CD4-positive, alpha-beta T cell treated with Interleukin-10 for 1 hour (primary cell): ENCODE measurements at regions not wholly inside any gene's neighbourhood (a gene's known extent, or its start where the extent isn't known, plus 50 kb on each side); places are given as distances from the start of the nearest gene placed in this dataset.

Experiments
- DNase-seq: peaks from one replicate; pipeline ENCODE4 v3.0.0-alpha.2; 2020

DNA sequence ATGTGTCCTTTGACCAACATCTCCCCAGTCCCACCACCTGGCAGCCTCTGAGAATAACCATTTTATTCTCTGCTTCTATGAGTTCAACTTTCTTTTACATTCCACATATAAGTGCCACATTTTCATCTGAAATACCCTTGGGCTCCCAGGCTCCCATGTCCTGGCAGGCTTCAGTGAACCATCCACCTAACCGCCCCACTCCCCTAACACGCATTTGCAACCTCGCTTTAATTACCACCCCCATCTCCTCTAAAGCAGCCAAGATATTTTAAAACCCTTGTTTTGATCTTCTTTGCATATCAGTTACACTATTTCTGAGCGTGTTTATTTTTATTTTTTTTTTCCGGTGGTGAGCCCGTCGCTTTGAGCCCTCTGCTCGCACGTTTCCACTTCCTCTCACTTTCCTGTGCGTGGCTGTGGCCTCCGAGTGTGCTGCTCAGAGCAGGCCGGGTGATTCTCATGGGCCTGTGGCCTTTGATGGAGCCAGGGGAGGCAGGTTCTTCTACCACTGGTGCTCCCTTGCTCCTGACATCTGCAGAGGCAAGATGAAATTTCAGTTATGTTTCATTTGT lies 195.4 kb upstream of the LPP start:
- DNase-seq = peak; percentile 64

GRCh38 chr3:187960820-187961219 lies 193.1 kb upstream of the LPP start:
- no peak for DNase-seq

GRCh38 chr3:187961366-187961765 lies 192.6 kb upstream of the LPP start:
- DNase-seq = no peak

- DNase-seq = no peak
Measured at GRCh38 chr3:187963003-187963676, 190.8 kb upstream of the LPP start.

- DNase-seq = no peak
Measured at GRCh38 chr3:187963677-187964385, 190.1 kb upstream of the LPP start.

DNA sequence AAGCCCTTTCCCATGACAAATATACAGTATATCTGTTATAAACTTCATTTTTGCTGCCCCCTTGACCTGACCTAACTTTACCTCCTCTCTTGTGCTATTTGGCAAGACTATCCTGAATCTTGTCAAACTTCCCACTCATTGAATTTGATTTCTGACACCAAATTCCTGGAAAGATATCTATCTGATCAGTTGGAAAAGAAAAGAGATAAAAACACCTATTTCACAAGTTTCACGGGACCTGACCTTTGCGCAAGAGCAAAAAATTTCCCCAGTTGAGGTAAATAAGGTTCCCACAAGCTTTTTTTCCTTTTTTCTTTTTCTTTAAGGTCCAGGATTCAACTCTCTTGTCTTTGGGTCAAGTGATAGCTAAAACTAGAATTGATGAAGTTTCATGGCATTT lies 189.2 kb upstream of the LPP start:
- no peak for DNase-seq

DNA sequence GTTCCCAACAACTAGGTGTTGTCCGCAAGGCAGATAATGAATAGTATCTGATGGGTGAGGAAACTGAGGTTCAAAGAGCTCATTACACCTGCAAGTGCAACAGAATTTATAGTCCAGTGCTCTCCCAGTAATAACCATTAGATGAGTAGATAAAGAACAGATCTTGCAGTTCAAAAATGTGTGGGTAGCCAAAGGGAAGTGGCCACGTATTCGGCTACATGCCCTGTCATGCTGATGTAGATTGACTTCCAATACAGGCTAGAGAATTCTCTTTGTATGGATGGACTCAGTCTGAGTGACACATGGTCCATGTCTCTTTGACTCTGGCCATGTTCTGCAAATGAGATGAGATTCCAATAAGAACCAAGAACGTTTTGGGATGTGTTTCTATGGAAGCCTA lies 187.9 kb upstream of the LPP start:
- DNase-seq = no peak

DNA sequence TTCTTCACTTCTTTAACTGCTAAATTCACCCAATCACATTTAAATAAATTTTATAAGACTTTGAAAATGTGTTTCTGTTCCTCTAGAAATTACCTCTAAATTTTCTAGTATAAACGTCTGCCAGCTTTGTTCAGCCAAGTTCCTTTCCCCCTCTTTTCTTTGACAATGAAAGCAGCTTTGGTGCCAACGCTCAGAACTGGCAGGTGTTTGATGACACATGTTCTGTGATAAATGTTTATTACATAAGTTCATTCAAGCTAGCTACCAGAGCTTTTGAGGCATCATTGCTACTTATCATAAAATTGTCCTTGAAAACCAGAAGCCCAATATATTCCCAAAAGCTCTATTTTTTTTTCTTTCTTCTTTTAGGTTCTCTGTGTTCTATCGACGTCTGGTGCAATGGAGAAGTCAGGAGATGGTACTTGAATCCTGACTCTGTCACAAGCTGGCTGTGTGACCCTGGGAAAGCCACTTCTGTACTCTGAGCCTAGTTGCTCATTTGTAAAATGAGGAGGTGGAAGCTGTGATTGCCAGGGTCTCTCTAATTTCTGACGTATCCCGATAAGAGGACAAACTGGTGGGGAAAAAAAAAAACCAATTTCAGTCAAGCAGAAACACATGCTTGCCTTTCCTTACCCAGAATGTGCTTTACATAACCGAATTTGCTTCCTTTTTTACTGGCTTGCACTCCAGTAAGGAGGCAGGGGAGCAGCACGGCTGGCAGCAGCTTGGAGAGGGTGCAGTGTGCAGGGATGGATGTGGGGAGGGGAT lies 187.1 kb upstream of the LPP start:
- DNase-seq = no peak

DNA sequence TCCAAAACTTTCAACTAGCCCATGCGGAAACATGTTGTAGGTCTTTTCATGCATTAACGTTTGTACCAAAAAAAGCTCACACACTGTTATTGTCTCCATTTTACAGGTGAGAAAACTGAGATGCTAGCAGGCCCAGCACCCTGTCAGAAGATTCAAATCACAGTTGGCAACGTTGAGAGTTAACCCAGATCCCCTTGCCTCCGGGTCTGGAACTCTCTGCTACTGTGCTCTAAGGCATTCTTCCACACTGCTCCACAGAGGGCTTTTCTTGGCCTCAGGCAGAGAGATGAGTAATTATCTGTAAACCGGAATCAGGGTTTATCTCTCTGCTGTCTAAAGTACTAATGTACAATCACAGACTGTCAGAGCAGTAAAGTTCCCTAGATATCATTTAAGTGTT lies 186.0 kb upstream of the LPP start:
- DNase-seq = no peak

- no peak for DNase-seq
Measured at GRCh38 chr3:187968883-187969580, 184.9 kb upstream of the LPP start.

- DNase-seq = no peak
Measured at GRCh38 chr3:187969581-187969950, 184.4 kb upstream of the LPP start.

GRCh38 chr3:187970106-187970505 lies 183.9 kb upstream of the LPP start:
- DNase-seq = no peak

- no peak for DNase-seq
Measured at GRCh38 chr3:187971629-187972028, 182.3 kb upstream of the LPP start.

- DNase-seq = no peak
Measured at GRCh38 chr3:187972454-187972853, 181.5 kb upstream of the LPP start.

GRCh38 chr3:187973977-187974870 lies 179.7 kb upstream of the LPP start:
- no peak for DNase-seq

- peak; percentile 64 for DNase-seq
Measured at GRCh38 chr3:187974871-187975271, 179.1 kb upstream of the LPP start.

GRCh38 chr3:187975561-187976364 lies 178.2 kb upstream of the LPP start:
- DNase-seq = no peak

DNA sequence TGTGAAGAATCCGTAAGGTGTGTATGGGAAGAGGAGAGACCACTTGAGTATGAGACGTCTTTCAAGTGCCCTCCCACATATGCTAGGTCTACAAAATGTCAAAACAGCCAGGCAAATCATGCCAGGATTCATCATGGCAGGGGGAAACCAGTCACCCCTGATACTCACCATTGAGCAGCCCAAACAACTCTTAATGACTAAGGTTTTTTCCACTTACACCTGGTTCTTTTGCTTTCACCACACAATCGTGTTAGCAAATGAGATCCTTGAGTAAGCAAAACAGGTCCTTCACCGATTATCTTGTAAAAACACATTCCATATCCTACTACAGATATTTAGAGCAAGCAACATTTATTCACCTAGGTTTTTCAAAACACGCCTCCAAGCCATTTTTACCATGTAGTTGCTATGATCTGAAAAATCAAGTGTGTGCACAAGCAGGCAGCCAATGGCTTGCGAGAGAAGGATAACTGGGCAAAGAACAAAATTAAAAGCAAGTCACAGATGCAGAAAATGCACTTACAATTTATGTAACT lies 177.5 kb upstream of the LPP start:
- DNase-seq = no peak

DNA sequence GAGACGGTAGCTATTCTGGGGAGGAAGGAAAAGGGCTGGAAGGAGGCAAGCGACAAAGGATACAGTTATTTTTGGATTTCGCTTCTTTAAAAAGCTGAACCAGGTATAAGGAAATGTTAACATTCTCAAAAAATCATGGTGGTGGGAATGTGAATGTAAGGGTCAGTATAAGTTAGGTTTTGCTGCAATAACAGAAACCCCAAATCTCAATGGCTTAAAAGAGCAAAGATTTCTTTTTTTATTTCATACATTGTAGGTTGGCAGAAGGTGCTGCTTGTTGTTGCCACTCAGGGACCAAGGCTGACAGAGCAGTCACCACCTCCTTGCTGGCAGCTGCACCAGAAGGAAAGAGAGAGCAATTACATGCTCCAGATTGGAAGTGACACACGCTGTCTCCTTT lies 176.3 kb upstream of the LPP start:
- no peak for DNase-seq

- no peak for DNase-seq
Measured at GRCh38 chr3:187978433-187979011, 175.4 kb upstream of the LPP start.
